NCI-H524 treated with DMSO at 0.1 percent for 48 hours (cell line): ENCODE measurements at regions not wholly inside any gene's neighbourhood (a gene's known extent, or its start where the extent isn't known, plus 50 kb on each side); places are given as distances from the start of the nearest gene placed in this dataset.

Source experiments
- DNase-seq: peaks from one replicate; lab custom pipeline; 2025; lab: John Stamatoyannopoulos, UW

- no peak for DNase-seq
Observed at GRCh38 chr11:45597097-45597496, 68.3 kb downstream of the CHST1 start.

- DNase-seq: no peak
Observed at GRCh38 chr11:45596571-45596970, 68.9 kb downstream of the CHST1 start.

GRCh38 chr11:45593992-45594391 is 71.4 kb downstream of the CHST1 start:
- no peak for DNase-seq

GRCh38 chr11:45592636-45593035 is 72.8 kb downstream of the CHST1 start:
- no peak for DNase-seq

GRCh38 chr11:45590743-45591142 is 74.7 kb downstream of the CHST1 start:
- no peak for DNase-seq

- no peak for DNase-seq
Observed at GRCh38 chr11:45585205-45585604, 80.2 kb downstream of the CHST1 start.

GRCh38 chr11:45583981-45584566 is 81.3 kb downstream of the CHST1 start:
- DNase-seq: no peak

GRCh38 chr11:45580399-45580798 is 85.0 kb downstream of the CHST1 start:
- DNase-seq: no peak

- no peak for DNase-seq
Observed at GRCh38 chr11:45578316-45578715, 87.1 kb downstream of the CHST1 start.

GRCh38 chr11:45577752-45578151 is 87.7 kb downstream of the CHST1 start:
- no peak for DNase-seq

GRCh38 chr11:45576461-45577215 is 88.8 kb downstream of the CHST1 start:
- no peak for DNase-seq

GRCh38 chr11:45573728-45574127 is 91.7 kb downstream of the CHST1 start:
- DNase-seq: no peak

GRCh38 chr11:45572354-45573123 is 92.9 kb downstream of the CHST1 start:
- DNase-seq: no peak

- DNase-seq: no peak
Observed at GRCh38 chr11:45569776-45570175, 95.6 kb downstream of the CHST1 start.

GRCh38 chr11:45568049-45568448 is 97.4 kb downstream of the CHST1 start:
- DNase-seq: no peak

GRCh38 chr11:45565446-45565988 is 99.9 kb downstream of the CHST1 start:
- no peak for DNase-seq

- no peak for DNase-seq
Observed at GRCh38 chr11:45563810-45564209, 101.6 kb downstream of the CHST1 start.

- DNase-seq: no peak
Observed at GRCh38 chr11:45563171-45563570, 102.3 kb downstream of the CHST1 start.

- DNase-seq: no peak
Observed at GRCh38 chr11:45560913-45561281, 104.5 kb downstream of the CHST1 start.

- DNase-seq: peak; percentile 92
Observed at GRCh38 chr11:45560155-45560912, 105.1 kb downstream of the CHST1 start.

- no peak for DNase-seq
Observed at GRCh38 chr11:45556851-45557707, 108.3 kb downstream of the CHST1 start.
